Panc1 (cell line): ENCODE measurements at regions not wholly inside any gene's neighbourhood (a gene's known extent, or its start where the extent isn't known, plus 50 kb on each side); places are given as distances from the start of the nearest gene placed in this dataset.

ENCODE experiments used
- ATAC-seq: fragments of 200-7000 bp; cut with Tn5 transposase; 2 replicates; pipeline ENCODE4 v1.9.1; 2020; ENCODE audit warnings: mild to moderate bottlenecking, moderate library complexity
- BruUV-seq: library from RNA; stranded (reverse); fragments of 400-500 nt; replicated peaks from 2 replicates; lab custom pipeline; 2021; lab: Mats Ljungman, UMichigan
- CTCF ChIA-PET: fragments of 300-600 bp; sonication (Branson Sonifier 250); formaldehyde crosslinking; loops from one replicate; lab custom pipeline; 2022; ENCODE audit warnings: antibody characterized with exemption; lab: Charles Lee
- POLR2A ChIA-PET: fragments of 300-600 bp; sonication (Branson Sonifier 250); formaldehyde crosslinking; loops from one replicate; lab custom pipeline; 2022; ENCODE audit warnings: antibody characterized with exemption; lab: Charles Lee
- DNase-seq: peaks from one replicate; pipeline ENCODE4 v3.0.0-alpha.2; 2010; ENCODE audit warnings: low read depth, low spot score
- H3K27ac ChIP-seq: 2 replicates; pipeline ENCODE4 v1.5.1; 2011; ENCODE audit warnings: mild to moderate bottlenecking, low read length, inconsistent platforms
- H3K27me3 ChIP-seq: fragments of 200-500 bp; sonication (Bioruptor generic); 2 replicates; pipeline ENCODE4 v1.6.0; 2014; ENCODE audit warnings: low read length, inconsistent platforms; ENCODE audit not compliant: control insufficient read depth, insufficient read depth
- H3K36me3 ChIP-seq: fragments of 200-500 bp; sonication (Bioruptor generic); 2 replicates; pipeline ENCODE4 v1.5.1; 2014; ENCODE audit warnings: inconsistent platforms, mild to moderate bottlenecking, low read length, moderate library complexity; ENCODE audit not compliant: control insufficient read depth, insufficient read depth
- H3K4me1 ChIP-seq: 2 replicates; pipeline ENCODE4 v1.5.1; 2011; ENCODE audit warnings: inconsistent platforms, mild to moderate bottlenecking, low read length, moderate library complexity; ENCODE audit not compliant: control insufficient read depth, insufficient read depth
- H3K4me3 ChIP-seq, 2 experiments: 2 replicates each; pipeline ENCODE4 v1.5.1; 2011 to 2012; ENCODE audit warnings: low read depth in 2 of 2, low read length in 2 of 2, mild to moderate bottlenecking in 2 of 2, inconsistent platforms in 1 of 2, moderate library complexity in 1 of 2
- H3K9me3 ChIP-seq: fragments of 200-500 bp; sonication (Bioruptor generic); 2 replicates; pipeline ENCODE4 v1.5.1; 2014; ENCODE audit warnings: low read depth, mild to moderate bottlenecking, inconsistent platforms, low read length, moderate library complexity; ENCODE audit not compliant: control insufficient read depth, insufficient read depth
- CTCF ChIP-seq: fragments of 450-650 bp; IDR thresholded peaks from 2 replicates; pipeline ENCODE4 v1.5.1; 2017; ENCODE audit warnings: mild to moderate bottlenecking
- POLR2AphosphoS5 ChIP-seq: IDR thresholded peaks from 2 replicates; pipeline ENCODE4 v1.6.1; 2012; ENCODE audit warnings: mild to moderate bottlenecking, low read depth, low read length, moderate library complexity
- SIN3A ChIP-seq: IDR thresholded peaks from 2 replicates; pipeline ENCODE4 v1.6.1; 2012; ENCODE audit warnings: low read depth, mild to moderate bottlenecking, low read length, moderate library complexity, borderline replicate concordance; ENCODE audit not compliant: insufficient read depth
- TCF7L2 ChIP-seq: IDR thresholded peaks from 2 replicates; pipeline ENCODE4 v1.6.1; 2011; ENCODE audit warnings: mild to moderate bottlenecking, low read depth, low read length, inconsistent platforms
- in situ Hi-C: cut with HindIII; loops from 2 replicates; pipeline ENCODE4 v1.10.0; 2016; ENCODE audit warnings: low sequenced_read_pairs, low pct_unique_long_range_greater_than_20kb
- intact Hi-C: fragments of 100-400 bp; cut with micrococcal nuclease; formaldehyde crosslinking; loops from one replicate; pipeline ENCODE4 v1.10.0; 2022; ENCODE audit not compliant: unreplicated experiment
- TF ChIP-seq, protein P1 (sequence below), 2 experiments: IDR thresholded peaks; 2 replicates each; pipeline ENCODE4 v1.6.1; 2011 to 2012; ENCODE audit warnings: low read depth in 2 of 2, control low read depth in 1 of 2, low read length in 1 of 2, mild to moderate bottlenecking in 1 of 2, moderate library complexity in 1 of 2; ENCODE audit not compliant: insufficient read depth in 1 of 2

DNA sequence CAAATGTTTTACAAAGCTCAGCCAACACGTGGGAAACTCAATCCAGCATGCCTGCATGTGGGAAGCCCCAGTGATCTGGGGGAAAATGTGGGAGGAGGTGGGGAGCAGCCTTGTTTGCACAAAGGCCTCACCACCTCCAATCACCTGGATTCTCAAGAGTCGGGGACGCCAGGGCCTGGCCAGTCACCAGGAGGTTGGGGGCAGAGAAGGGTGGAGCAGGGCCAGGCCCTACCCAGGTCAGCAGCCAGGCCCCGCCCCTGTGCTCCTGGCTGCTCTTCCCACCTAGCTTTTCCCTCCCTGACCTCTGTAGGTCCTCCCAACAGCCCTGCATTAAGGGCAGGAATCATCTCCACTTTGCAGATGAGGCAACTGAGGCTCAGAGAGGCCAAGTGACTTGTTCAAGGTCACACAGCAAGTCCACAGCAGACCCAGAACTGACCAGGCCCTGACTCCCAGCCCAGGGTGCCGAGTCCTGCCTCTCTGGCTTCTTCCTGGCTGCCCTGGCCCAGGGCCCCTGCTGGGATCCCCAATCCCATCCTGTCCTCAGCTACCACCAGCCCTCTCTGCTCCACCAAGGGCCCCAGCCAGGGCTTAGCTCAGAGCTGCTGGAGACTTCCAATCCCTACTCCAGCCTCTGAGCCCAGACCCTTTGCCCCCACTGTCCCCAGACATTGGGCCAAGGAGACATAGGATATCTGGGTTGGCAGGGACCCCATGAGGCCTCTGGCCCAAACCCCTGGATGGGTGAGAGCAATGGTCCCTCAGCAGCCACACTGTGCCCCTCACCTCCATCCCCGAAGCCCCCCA lies 508.6 kb downstream of the PTPRU start:
- no TSS peak for BruUV-seq
- no peaks in the 10 kb centered on the region for H3K4me1 ChIP-seq
- no peak for TF ChIP-seq POLR2AphosphoS5
- TF ChIP-seq TCF7L2: no peak
- no peak for TF ChIP-seq SIN3A
- TF ChIP-seq CTCF: no peak
- TF ChIP-seq, protein P1, sequence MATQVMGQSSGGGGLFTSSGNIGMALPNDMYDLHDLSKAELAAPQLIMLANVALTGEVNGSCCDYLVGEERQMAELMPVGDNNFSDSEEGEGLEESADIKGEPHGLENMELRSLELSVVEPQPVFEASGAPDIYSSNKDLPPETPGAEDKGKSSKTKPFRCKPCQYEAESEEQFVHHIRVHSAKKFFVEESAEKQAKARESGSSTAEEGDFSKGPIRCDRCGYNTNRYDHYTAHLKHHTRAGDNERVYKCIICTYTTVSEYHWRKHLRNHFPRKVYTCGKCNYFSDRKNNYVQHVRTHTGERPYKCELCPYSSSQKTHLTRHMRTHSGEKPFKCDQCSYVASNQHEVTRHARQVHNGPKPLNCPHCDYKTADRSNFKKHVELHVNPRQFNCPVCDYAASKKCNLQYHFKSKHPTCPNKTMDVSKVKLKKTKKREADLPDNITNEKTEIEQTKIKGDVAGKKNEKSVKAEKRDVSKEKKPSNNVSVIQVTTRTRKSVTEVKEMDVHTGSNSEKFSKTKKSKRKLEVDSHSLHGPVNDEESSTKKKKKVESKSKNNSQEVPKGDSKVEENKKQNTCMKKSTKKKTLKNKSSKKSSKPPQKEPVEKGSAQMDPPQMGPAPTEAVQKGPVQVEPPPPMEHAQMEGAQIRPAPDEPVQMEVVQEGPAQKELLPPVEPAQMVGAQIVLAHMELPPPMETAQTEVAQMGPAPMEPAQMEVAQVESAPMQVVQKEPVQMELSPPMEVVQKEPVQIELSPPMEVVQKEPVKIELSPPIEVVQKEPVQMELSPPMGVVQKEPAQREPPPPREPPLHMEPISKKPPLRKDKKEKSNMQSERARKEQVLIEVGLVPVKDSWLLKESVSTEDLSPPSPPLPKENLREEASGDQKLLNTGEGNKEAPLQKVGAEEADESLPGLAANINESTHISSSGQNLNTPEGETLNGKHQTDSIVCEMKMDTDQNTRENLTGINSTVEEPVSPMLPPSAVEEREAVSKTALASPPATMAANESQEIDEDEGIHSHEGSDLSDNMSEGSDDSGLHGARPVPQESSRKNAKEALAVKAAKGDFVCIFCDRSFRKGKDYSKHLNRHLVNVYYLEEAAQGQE (IDR thresholded peaks at IDR 0.05; ENCODE audit: insufficient read depth in 1 of 2, low read depth in 2 of 2, low read length in 1 of 2): no peak
- ChIA-PET POLR2A (no interaction called here), CTCF (no interaction called here)
- intact Hi-C loops (no loop called here), in situ Hi-C loops (no loop called here)
- no peaks in the 10 kb centered on the region for H3K36me3 ChIP-seq
- H3K27me3 ChIP-seq: 0 out of 2 replicates have a peak, but pooled peaks cover 2% of the 10 kb centered on the region
- no peaks in the 10 kb centered on the region for H3K9me3 ChIP-seq
- H3K27ac ChIP-seq: no peak overlapping the region
- no peak overlapping the region for H3K4me3 ChIP-seq
- no peak for ATAC-seq
- no peak for DNase-seq

- no TSS peak for BruUV-seq
- CTCF ChIA-PET: no interaction called here
- ATAC-seq (0 out of 2 replicates have a peak, but pooled peaks have one; percentile 47), DNase-seq (no peak)
- no peak overlapping the region for H3K27ac ChIP-seq
- intact Hi-C loops (no loop called here), in situ Hi-C loops (no loop called here)
- H3K9me3 ChIP-seq: no peaks in the 10 kb centered on the region
- H3K4me3 ChIP-seq: no peak overlapping the region
- TF ChIP-seq SIN3A (no peak), CTCF (no peak), TCF7L2 (no peak), POLR2AphosphoS5 (no peak)
- TF ChIP-seq, protein P1 (IDR thresholded peaks at IDR 0.05; ENCODE audit: insufficient read depth in 1 of 2, low read depth in 2 of 2, low read length in 1 of 2): no peak
- H3K36me3 ChIP-seq: no peaks in the 10 kb centered on the region
- H3K27me3 ChIP-seq: 0 out of 2 replicates have a peak, but pooled peaks cover 2% of the 10 kb centered on the region
- H3K4me1 ChIP-seq: no peaks in the 10 kb centered on the region
- POLR2A ChIA-PET: no interaction called here
These were observed 507.6 kb downstream of the PTPRU start for GRCh38 chr1:29743931-29744330.
